Ovary (tissue), 3 donors: ENCODE measurements at regions not wholly inside any gene's neighbourhood (a gene's known extent, or its start where the extent isn't known, plus 50 kb on each side); places are given as distances from the start of the nearest gene placed in this dataset.

Experiments used
- POLR2A ChIP-seq: fragments of 450-650 bp; IDR thresholded peaks from one replicate; pipeline ENCODE4 v1.6.1; 2017; ENCODE audit warnings: antibody characterized with exemption, mild to moderate bottlenecking, moderate library complexity
- TF ChIP-seq, protein P1 (sequence below), 3 donors: fragments of 450-650 bp in 2 of 3; fragments of 200-600 bp in 1 of 3; IDR thresholded peaks; one replicate each; pipeline versions ENCODE4 v1.5.1 to v1.8.0; 2016 to 2022; ENCODE audit warnings: antibody characterized with exemption in 3 of 3, mild to moderate bottlenecking in 1 of 3
- donor health status: DM: no; HTN: no; CAD: no.

DNA sequence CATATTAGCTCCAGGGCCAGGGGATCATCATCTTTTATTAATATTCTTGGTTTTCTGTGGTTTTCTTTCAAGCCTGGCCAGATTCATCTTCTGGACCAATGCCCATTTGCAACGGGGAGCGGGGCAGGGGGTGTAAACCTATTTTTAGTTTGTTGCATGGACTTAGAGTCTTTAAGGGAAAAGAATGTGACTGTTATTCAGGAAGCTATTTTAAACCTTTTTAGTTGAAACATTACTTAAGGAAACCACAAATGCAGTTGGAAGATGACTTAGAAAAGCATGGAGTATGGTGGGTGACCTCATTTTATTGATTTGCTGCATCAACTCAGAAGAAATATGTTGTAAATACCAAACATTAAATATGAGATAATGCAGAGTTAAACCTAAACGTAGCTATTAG is 368.4 kb upstream of the E2F7 start:
- TF ChIP-seq, protein P1, sequence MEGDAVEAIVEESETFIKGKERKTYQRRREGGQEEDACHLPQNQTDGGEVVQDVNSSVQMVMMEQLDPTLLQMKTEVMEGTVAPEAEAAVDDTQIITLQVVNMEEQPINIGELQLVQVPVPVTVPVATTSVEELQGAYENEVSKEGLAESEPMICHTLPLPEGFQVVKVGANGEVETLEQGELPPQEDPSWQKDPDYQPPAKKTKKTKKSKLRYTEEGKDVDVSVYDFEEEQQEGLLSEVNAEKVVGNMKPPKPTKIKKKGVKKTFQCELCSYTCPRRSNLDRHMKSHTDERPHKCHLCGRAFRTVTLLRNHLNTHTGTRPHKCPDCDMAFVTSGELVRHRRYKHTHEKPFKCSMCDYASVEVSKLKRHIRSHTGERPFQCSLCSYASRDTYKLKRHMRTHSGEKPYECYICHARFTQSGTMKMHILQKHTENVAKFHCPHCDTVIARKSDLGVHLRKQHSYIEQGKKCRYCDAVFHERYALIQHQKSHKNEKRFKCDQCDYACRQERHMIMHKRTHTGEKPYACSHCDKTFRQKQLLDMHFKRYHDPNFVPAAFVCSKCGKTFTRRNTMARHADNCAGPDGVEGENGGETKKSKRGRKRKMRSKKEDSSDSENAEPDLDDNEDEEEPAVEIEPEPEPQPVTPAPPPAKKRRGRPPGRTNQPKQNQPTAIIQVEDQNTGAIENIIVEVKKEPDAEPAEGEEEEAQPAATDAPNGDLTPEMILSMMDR (IDR thresholded peaks at IDR 0.05): no peak
- TF ChIP-seq POLR2A: no peak
